ENCODE measurements at regions not wholly inside any gene's neighbourhood (a gene's known extent, or its start where the extent isn't known, plus 50 kb on each side); places are given as distances from the start of the nearest gene placed in this dataset.

- no peak for ATAC-seq
- Mint-ChIP-seq H3K4me1 (ENCODE audit: low read depth) (no peaks in the 10 kb centered on the region), H3K36me3 (ENCODE audit: insufficient read depth) (no peaks in the 10 kb centered on the region)
Observed at GRCh38 chr5:4661836-4662235, 478.3 kb upstream of the ADAMTS16 start.

GRCh38 chr5:4662756-4663155 is 477.4 kb upstream of the ADAMTS16 start:
- Mint-ChIP-seq H3K4me3 (no peak overlapping the region), H3K4me1 (ENCODE audit: low read depth) (no peaks in the 10 kb centered on the region), H3K9me3 (peaks cover 9% of the 10 kb centered on the region), H3K36me3 (ENCODE audit: insufficient read depth) (no peaks in the 10 kb centered on the region), H3K27me3 (ENCODE audit: low read depth) (no peaks in the 10 kb centered on the region)
- ATAC-seq = no peak
- no peak for DNase-seq

More at GRCh38 chr5:4661836-4662235, 478.3 kb upstream of the ADAMTS16 start:
- Mint-ChIP-seq H3K4me3 (no peak overlapping the region), H3K27me3 (ENCODE audit: low read depth) (no peaks in the 10 kb centered on the region), H3K9me3 (peaks cover 9% of the 10 kb centered on the region)
- no peak for DNase-seq

GRCh38 chr5:4665911-4666310 is 474.2 kb upstream of the ADAMTS16 start:
- Mint-ChIP-seq H3K4me3 (no peak overlapping the region), H3K4me1 (ENCODE audit: low read depth) (no peaks in the 10 kb centered on the region), H3K27me3 (ENCODE audit: low read depth) (no peaks in the 10 kb centered on the region), H3K9me3 (peaks cover 8% of the 10 kb centered on the region), H3K36me3 (ENCODE audit: insufficient read depth) (no peaks in the 10 kb centered on the region)
- DNase-seq (no peak), ATAC-seq (no peak)

GRCh38 chr5:4674166-4674565 is 466.0 kb upstream of the ADAMTS16 start:
- DNase-seq (no peak), ATAC-seq (no peak)
- H3K9me3 Mint-ChIP-seq = peaks cover 4% of the 10 kb centered on the region
- no peaks in the 10 kb centered on the region for H3K36me3 Mint-ChIP-seq (ENCODE audit: insufficient read depth)
- H3K4me3 Mint-ChIP-seq = no peak overlapping the region
- no peaks in the 10 kb centered on the region for H3K27me3 Mint-ChIP-seq (ENCODE audit: low read depth)
- H3K4me1 Mint-ChIP-seq (ENCODE audit: low read depth) = no peaks in the 10 kb centered on the region

GRCh38 chr5:4676934-4677333 is 463.2 kb upstream of the ADAMTS16 start:
- H3K36me3 Mint-ChIP-seq (ENCODE audit: insufficient read depth) = no peaks in the 10 kb centered on the region
- H3K4me3 Mint-ChIP-seq = no peak overlapping the region
- no peaks in the 10 kb centered on the region for H3K4me1 Mint-ChIP-seq (ENCODE audit: low read depth)
- no peaks in the 10 kb centered on the region for H3K27me3 Mint-ChIP-seq (ENCODE audit: low read depth)
- no peak for DNase-seq
- H3K9me3 Mint-ChIP-seq = peaks cover 10% of the 10 kb centered on the region
- no peak for ATAC-seq

GRCh38 chr5:4684946-4685345 is 455.2 kb upstream of the ADAMTS16 start:
- DNase-seq = no peak
- peaks cover 29% of the 10 kb centered on the region for H3K9me3 Mint-ChIP-seq
- H3K4me1 Mint-ChIP-seq (ENCODE audit: low read depth) = no peaks in the 10 kb centered on the region
- H3K27me3 Mint-ChIP-seq (ENCODE audit: low read depth) = no peaks in the 10 kb centered on the region
- no peak for ATAC-seq
- H3K36me3 Mint-ChIP-seq (ENCODE audit: insufficient read depth) = no peaks in the 10 kb centered on the region
- H3K4me3 Mint-ChIP-seq = no peak overlapping the region

GRCh38 chr5:4698596-4698995 is 441.5 kb upstream of the ADAMTS16 start:
- no peak for ATAC-seq
- H3K9me3 Mint-ChIP-seq = peaks cover 12% of the 10 kb centered on the region
- no peaks in the 10 kb centered on the region for H3K4me1 Mint-ChIP-seq (ENCODE audit: low read depth)
- DNase-seq = no peak
- no peaks in the 10 kb centered on the region for H3K27me3 Mint-ChIP-seq (ENCODE audit: low read depth)
- no peaks in the 10 kb centered on the region for H3K36me3 Mint-ChIP-seq (ENCODE audit: insufficient read depth)
- H3K4me3 Mint-ChIP-seq = no peak overlapping the region

- no peaks in the 10 kb centered on the region for H3K27me3 Mint-ChIP-seq (ENCODE audit: low read depth)
- H3K4me3 Mint-ChIP-seq = no peak overlapping the region
- peaks cover 8% of the 10 kb centered on the region for H3K9me3 Mint-ChIP-seq
- DNase-seq (no peak), ATAC-seq (no peak)
- no peaks in the 10 kb centered on the region for H3K36me3 Mint-ChIP-seq (ENCODE audit: insufficient read depth)
- H3K4me1 Mint-ChIP-seq (ENCODE audit: low read depth) = no peaks in the 10 kb centered on the region
Observed at GRCh38 chr5:4699592-4699991, 440.5 kb upstream of the ADAMTS16 start.

- DNase-seq (no peak), ATAC-seq (no peak)
- H3K27me3 Mint-ChIP-seq (ENCODE audit: low read depth) = no peaks in the 10 kb centered on the region
- peaks cover 8% of the 10 kb centered on the region for H3K9me3 Mint-ChIP-seq
- no peak overlapping the region for H3K4me3 Mint-ChIP-seq
- H3K4me1 Mint-ChIP-seq (ENCODE audit: low read depth) = no peaks in the 10 kb centered on the region
- no peaks in the 10 kb centered on the region for H3K36me3 Mint-ChIP-seq (ENCODE audit: insufficient read depth)
Observed at GRCh38 chr5:4700069-4700468, 440.1 kb upstream of the ADAMTS16 start.

- Mint-ChIP-seq H3K9me3 (peaks cover 11% of the 10 kb centered on the region), H3K27me3 (ENCODE audit: low read depth) (no peaks in the 10 kb centered on the region), H3K4me3 (no peak overlapping the region), H3K36me3 (ENCODE audit: insufficient read depth) (no peaks in the 10 kb centered on the region), H3K4me1 (ENCODE audit: low read depth) (no peaks in the 10 kb centered on the region)
- DNase-seq (no peak), ATAC-seq (no peak)
Observed at GRCh38 chr5:4700871-4701270, 439.3 kb upstream of the ADAMTS16 start.

GRCh38 chr5:4703931-4704458 is 436.1 kb upstream of the ADAMTS16 start:
- peaks cover 17% of the 10 kb centered on the region for H3K9me3 Mint-ChIP-seq
- H3K36me3 Mint-ChIP-seq (ENCODE audit: insufficient read depth) = no peaks in the 10 kb centered on the region
- H3K4me3 Mint-ChIP-seq = no peak overlapping the region
- ATAC-seq (no peak), DNase-seq (no peak)
- H3K27me3 Mint-ChIP-seq (ENCODE audit: low read depth) = no peaks in the 10 kb centered on the region
- no peaks in the 10 kb centered on the region for H3K4me1 Mint-ChIP-seq (ENCODE audit: low read depth)

- DNase-seq (no peak), ATAC-seq (no peak)
- Mint-ChIP-seq H3K4me1 (ENCODE audit: low read depth) (no peaks in the 10 kb centered on the region), H3K9me3 (peaks cover 17% of the 10 kb centered on the region), H3K4me3 (no peak overlapping the region), H3K36me3 (ENCODE audit: insufficient read depth) (no peaks in the 10 kb centered on the region), H3K27me3 (ENCODE audit: low read depth) (no peaks in the 10 kb centered on the region)
Observed at GRCh38 chr5:4704951-4705350, 435.2 kb upstream of the ADAMTS16 start.

GRCh38 chr5:4716781-4717180 is 423.3 kb upstream of the ADAMTS16 start:
- no peaks in the 10 kb centered on the region for H3K36me3 Mint-ChIP-seq (ENCODE audit: insufficient read depth)
- H3K4me1 Mint-ChIP-seq (ENCODE audit: low read depth) = no peaks in the 10 kb centered on the region
- peaks cover 16% of the 10 kb centered on the region for H3K9me3 Mint-ChIP-seq
- no peak for DNase-seq
- no peaks in the 10 kb centered on the region for H3K27me3 Mint-ChIP-seq (ENCODE audit: low read depth)
- ATAC-seq = no peak
- H3K4me3 Mint-ChIP-seq = no peak overlapping the region

GRCh38 chr5:4717446-4717845 is 422.7 kb upstream of the ADAMTS16 start:
- Mint-ChIP-seq H3K9me3 (peaks cover 16% of the 10 kb centered on the region), H3K4me3 (no peak overlapping the region), H3K4me1 (ENCODE audit: low read depth) (no peaks in the 10 kb centered on the region), H3K27me3 (ENCODE audit: low read depth) (no peaks in the 10 kb centered on the region), H3K36me3 (ENCODE audit: insufficient read depth) (no peaks in the 10 kb centered on the region)
- DNase-seq (no peak), ATAC-seq (no peak)

GRCh38 chr5:4720831-4721230 is 419.3 kb upstream of the ADAMTS16 start:
- peaks cover 18% of the 10 kb centered on the region for H3K9me3 Mint-ChIP-seq
- no peaks in the 10 kb centered on the region for H3K36me3 Mint-ChIP-seq (ENCODE audit: insufficient read depth)
- no peaks in the 10 kb centered on the region for H3K27me3 Mint-ChIP-seq (ENCODE audit: low read depth)
- DNase-seq (no peak), ATAC-seq (no peak)
- H3K4me3 Mint-ChIP-seq = no peak overlapping the region
- no peaks in the 10 kb centered on the region for H3K4me1 Mint-ChIP-seq (ENCODE audit: low read depth)

- no peak overlapping the region for H3K4me3 Mint-ChIP-seq
- ATAC-seq (no peak), DNase-seq (no peak)
- H3K36me3 Mint-ChIP-seq (ENCODE audit: insufficient read depth) = no peaks in the 10 kb centered on the region
- no peaks in the 10 kb centered on the region for H3K4me1 Mint-ChIP-seq (ENCODE audit: low read depth)
- H3K27me3 Mint-ChIP-seq (ENCODE audit: low read depth) = no peaks in the 10 kb centered on the region
- H3K9me3 Mint-ChIP-seq = peaks cover 10% of the 10 kb centered on the region
Observed at GRCh38 chr5:4722886-4723285, 417.2 kb upstream of the ADAMTS16 start.
